Ovary (tissue), 3 donors: ENCODE measurements at regions not wholly inside any gene's neighbourhood (a gene's known extent, or its start where the extent isn't known, plus 50 kb on each side); places are given as distances from the start of the nearest gene placed in this dataset.

Experiments
- CTCF ChIP-seq, 3 donors: fragments of 450-650 bp in 2 of 3; fragments of 200-600 bp in 1 of 3; IDR thresholded peaks; one replicate each; pipeline versions ENCODE4 v1.5.1 to v1.8.0; 2016 to 2022; ENCODE audit warnings: antibody characterized with exemption in 3 of 3, mild to moderate bottlenecking in 1 of 3
- EP300 ChIP-seq: sonication (generic); formaldehyde crosslinking; IDR thresholded peaks from one replicate; pipeline ENCODE4 v1.6.1; 2017; ENCODE audit warnings: antibody characterized with exemption
- donor health status: DM: no; HTN: no; CAD: no.

- TF ChIP-seq CTCF (IDR thresholded peaks at IDR 0.05) = no peak
- TF ChIP-seq EP300 = no peak
These were observed 79.1 kb downstream of the VCPKMT start for GRCh38 chr14:50037240-50037639.
